NCI-H2107 treated with DMSO at 0.1 percent for 48 hours (cell line): ENCODE measurements at regions not wholly inside any gene's neighbourhood (a gene's known extent, or its start where the extent isn't known, plus 50 kb on each side); places are given as distances from the start of the nearest gene placed in this dataset.

Experiments used
- DNase-seq: peaks from one replicate; lab custom pipeline; 2025; ENCODE audit not compliant: unreplicated experiment; lab: John Stamatoyannopoulos, UW

DNA sequence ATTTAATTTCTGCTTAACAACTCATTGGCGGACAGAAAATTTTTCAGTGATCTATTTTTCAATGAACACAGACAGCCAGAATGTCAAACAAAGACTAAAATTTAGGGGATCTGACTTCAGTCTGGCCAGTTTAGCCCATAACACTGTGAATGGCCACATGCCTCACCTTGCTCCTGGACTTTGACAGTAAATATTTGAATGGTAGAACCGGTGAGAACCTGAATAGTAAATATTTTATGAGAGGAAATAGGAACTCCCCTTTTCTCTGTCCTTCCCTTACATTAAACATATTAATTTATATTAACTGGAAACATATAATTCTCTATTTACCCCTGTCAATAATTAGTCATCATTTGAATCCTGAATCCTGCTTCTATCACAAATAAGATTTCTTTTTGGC is 942.1 kb downstream of the KCNJ2 start:
- DNase-seq: no peak

GRCh38 chr17:71111934-71112333 is 942.6 kb downstream of the KCNJ2 start:
- DNase-seq: no peak

GRCh38 chr17:71113347-71113746 is 944.0 kb downstream of the KCNJ2 start:
- no peak for DNase-seq

- DNase-seq: no peak
Measured at GRCh38 chr17:71114911-71115668, 945.8 kb downstream of the KCNJ2 start.

GRCh38 chr17:71115669-71115972 is 946.3 kb downstream of the KCNJ2 start:
- no peak for DNase-seq

GRCh38 chr17:71117466-71117865 is 948.1 kb downstream of the KCNJ2 start:
- no peak for DNase-seq

- peak; percentile 43 for DNase-seq
Measured at GRCh38 chr17:71118039-71118438, 948.7 kb downstream of the KCNJ2 start.

GRCh38 chr17:71127416-71127815 is 958.1 kb downstream of the KCNJ2 start:
- no peak for DNase-seq

GRCh38 chr17:71142333-71142732 is 973.0 kb downstream of the KCNJ2 start:
- DNase-seq: peak; percentile 10

GRCh38 chr17:71145486-71145885 is 975.3 kb upstream of the SOX9 start:
- DNase-seq: no peak

DNA sequence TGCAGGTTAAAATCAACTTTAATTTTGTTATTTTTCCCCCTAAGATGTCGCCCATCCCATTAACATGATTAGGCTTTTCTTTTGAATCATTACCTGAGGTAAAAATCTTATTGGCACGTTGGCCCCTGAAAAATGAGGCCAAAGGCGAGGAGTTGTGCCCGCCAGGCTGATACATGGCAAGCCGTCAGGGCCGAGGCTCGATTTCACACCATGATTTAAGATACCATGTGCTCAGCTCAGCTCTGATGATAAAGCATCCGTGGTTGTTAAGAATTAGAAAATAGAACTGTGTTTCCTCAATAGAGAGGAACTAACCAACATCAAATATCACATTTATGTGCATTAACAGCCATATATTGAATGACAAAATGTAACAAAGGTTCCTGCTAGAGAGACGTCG is 972.9 kb upstream of the SOX9 start:
- no peak for DNase-seq

DNA sequence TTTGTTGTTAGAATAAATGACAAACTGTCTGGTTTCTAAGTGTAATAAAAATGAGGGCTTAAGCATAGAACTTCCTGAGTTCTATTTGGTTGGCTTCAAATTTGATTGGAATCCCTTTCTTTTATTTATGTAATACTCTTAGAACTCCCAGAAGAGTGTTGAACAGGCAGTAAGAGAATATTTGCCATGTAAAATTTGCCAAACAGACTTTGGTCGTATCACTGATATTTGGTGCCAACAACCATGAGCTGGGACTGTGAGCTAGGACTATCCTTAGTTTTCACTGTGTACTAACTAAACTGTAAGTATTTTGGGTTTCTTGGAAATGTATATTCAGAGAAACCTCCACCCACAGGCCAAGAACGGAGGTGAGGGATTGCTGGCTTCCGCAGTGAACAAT is 971.2 kb upstream of the SOX9 start:
- DNase-seq: no peak

- no peak for DNase-seq
Measured at GRCh38 chr17:71157297-71157696, 963.5 kb upstream of the SOX9 start.

DNA sequence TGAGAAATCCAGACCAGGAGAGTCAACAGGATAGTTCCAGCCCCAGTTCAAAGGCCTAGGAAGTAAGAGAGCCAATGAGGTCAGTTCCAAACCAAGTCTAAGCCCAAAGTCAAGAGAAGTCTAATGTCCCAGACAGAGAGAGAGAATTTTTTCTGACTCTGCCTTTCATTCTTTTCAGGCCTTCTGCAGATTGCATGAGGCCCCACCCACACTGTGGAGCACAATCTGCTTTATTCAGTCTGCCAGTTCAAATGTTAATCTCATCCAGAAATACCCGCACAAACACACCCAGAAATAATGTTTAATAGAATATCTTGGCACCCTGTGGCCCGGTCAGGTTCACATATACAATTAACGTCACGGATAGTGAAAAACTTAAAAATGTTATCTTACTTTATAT is 962.4 kb upstream of the SOX9 start:
- no peak for DNase-seq

DNA sequence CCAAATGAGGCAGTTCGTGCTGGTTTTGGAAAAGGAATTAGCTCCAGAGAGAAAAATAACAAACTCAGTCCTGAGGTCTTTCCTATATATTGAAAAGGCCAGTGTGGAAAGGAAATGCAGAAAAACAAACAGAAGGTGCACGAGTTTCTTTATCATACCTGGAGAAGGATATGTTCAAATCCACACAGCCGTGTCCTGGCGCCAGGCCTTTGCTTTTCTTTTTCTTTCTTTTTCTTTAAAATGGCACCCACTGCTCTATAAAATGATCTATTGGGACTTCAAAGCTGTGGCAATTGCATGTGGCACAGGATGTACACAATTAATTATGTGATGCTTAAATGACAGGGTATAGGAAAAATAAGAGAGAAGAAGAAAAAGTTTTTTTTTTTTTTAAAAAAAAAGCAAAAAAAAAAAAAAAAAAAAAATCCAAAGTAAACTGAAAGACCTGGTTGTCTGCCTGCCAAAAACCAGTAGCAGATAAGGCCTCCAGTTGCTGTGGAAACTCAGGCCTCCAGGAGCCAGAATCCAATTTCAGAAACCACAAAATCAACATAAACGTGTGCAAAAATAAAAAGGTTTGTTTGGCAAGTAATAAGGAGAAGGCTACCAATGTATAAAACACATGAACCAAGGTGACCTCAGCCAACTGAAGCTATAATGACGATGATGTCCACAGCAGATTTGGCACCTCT is 957.6 kb upstream of the SOX9 start:
- peak; percentile 98 for DNase-seq

DNA sequence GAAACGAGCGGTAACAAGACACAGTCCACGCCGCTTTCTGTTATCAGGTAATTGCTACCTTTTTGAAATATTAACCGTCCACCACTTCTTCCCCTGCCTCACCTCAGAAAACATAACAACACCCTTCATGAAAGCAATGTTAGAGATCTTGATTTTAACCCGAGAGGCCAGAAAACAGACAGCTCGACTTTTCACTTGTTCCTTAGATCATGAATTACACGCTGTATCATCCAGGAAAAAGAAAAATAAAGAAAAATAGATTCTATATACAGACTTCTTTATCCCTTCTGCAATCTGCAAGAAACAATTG is 957.1 kb upstream of the SOX9 start:
- DNase-seq: no peak

DNA sequence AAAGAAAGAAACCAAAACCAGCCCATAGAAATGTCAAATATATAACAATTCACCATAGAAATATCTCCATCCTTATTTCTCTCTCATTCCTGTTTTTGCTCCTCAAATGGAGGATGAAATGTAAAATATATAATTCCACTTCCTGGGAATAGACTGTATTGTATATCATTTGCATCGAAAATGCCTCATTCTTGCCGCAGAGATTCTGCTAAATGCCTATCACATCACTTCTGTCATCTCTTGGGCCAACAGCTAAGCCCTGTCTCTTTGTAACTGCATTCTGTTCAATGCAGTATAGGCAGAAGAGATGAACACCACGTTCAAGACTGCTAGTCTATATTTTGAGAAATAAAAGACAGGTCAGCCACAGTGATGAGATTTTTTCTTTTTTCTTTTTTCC is 956.3 kb upstream of the SOX9 start:
- DNase-seq: peak; percentile 62

DNA sequence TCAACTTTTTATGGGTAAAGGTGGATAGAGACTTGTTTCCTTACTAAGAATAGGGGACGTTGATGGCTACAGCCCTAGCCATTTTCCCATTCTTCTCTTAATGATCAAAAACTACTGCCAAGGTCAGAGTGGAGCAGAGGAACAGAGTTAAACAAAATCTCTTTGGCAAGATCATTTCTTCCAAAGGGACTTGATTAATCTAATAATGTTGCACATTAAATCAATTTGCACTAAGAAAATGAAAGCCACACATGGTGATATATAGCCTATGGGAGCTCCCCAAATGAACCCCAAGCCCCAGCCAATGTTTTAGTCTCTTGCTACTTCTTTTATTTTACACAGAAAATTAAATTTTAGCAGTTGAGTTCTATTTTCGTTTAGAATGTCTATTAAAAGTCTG is 954.5 kb upstream of the SOX9 start:
- DNase-seq: no peak

GRCh38 chr17:71168053-71168741 is 952.6 kb upstream of the SOX9 start:
- no peak for DNase-seq

DNA sequence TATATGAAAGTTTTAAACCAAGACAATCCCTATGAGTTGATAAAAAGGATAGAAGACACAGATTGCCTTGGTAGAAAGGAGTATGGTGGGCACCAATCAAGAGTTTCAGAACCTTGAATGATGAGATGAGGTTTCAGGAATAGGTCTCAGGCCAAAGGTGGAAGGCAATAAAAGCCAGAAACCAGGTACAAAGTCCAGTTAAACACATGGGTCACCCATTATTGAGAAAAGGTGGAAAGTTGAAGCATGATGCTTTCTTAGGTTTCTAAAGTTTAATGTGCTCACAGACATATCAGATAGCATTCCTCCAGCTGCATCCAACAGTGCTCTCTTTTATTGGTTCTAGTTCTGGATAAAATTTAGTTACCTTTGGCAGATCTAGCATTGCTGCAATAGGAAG is 950.8 kb upstream of the SOX9 start:
- DNase-seq: no peak

DNA sequence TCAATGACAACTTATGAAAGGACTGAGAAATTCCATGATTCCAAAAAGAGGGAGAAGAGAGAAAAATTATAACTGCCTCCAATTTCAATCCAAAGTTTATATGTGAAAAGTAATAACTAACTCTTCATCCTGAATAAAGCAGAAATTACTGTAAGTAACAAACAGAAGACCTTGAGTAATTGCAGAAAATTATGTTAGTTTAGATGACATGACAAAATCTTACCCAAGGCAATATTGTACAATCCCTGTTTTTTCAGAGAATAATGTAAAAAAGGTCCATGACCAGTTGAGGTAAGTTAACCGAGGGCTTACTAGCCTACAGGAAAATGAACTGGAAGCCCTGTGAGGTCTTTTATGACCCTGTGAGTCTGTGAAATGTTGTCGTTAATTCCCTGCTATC is 949.5 kb upstream of the SOX9 start:
- no peak for DNase-seq

DNA sequence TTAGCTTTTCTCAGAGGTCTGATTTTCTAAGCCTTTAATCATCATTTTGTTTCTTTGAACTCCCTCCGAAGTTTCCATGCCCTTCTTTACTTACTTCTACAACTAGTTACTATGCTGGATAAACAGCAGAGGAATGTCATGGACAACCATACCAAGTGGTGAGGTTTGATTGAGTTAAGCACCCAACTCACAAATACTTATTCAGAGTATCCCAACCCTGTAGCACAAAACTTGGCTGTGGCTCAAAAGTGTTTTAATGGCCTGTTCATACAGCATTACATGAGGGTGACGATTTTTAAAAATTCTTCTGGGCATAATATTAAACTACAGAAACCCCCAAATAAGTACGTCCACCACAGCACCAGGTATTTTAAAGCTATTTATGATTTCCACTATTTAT is 946.8 kb upstream of the SOX9 start:
- no peak for DNase-seq

- no peak for DNase-seq
Measured at GRCh38 chr17:71176331-71176730, 944.5 kb upstream of the SOX9 start.
